ENCODE measurements at regions not wholly inside any gene's neighbourhood (a gene's known extent, or its start where the extent isn't known, plus 50 kb on each side); places are given as distances from the start of the nearest gene placed in this dataset.
"Not testable (repeated sequence)": the region's sequence is repeated elsewhere in the genome, so short reads cannot be mapped to it uniquely, and the experiment has no call there.

DNA sequence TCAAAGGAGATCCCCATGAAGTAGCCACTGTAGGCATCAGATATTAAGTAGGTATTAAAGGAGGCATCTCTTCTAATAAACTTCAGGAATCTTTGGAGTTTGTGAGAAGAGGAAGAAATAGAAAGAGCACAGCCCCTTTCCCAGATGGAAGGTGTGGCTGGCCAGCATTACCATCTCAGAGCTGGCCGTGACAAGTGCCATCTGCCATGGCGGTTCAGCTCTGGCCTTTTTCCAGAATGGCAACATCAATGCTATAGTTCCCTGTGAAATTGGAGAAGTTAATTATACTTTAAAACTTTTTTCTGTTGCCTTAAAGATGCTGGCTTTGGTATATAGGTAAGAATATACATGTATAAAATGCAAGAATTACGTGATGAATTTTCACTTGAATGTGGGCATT, 51.9 kb upstream of the MCUR1 start:
- CTCF ChIA-PET, result interaction anchor here (0.5 kb wide), 1 partner anchor 878 kb away, joined by 3 read pairs; no protein-coding TSS in a partner anchor
- Histone ChIP-seq H3K4me3 (ENCODE audit: low read depth, low read length) (no peak overlapping the region), H3K36me3 (ENCODE audit: control insufficient read depth in 2 of 2, insufficient read depth in 1 of 2, low read length in 2 of 2) (no peaks in the 10 kb centered on the region), H3K9me3 (ENCODE audit: control insufficient read depth, insufficient read depth, low read depth, low read length) (no peaks in the 10 kb centered on the region), H3K4me1 (ENCODE audit: control insufficient read depth, insufficient read depth, low read length) (0 out of 2 replicates have a peak, but pooled peaks cover 2% of the 10 kb centered on the region), H3K27ac (ENCODE audit: extremely low read depth, low read depth, low read length) (no peak overlapping the region)
- POLR2A ChIA-PET, result no interaction called here
- TF ChIP-seq, protein P1, sequence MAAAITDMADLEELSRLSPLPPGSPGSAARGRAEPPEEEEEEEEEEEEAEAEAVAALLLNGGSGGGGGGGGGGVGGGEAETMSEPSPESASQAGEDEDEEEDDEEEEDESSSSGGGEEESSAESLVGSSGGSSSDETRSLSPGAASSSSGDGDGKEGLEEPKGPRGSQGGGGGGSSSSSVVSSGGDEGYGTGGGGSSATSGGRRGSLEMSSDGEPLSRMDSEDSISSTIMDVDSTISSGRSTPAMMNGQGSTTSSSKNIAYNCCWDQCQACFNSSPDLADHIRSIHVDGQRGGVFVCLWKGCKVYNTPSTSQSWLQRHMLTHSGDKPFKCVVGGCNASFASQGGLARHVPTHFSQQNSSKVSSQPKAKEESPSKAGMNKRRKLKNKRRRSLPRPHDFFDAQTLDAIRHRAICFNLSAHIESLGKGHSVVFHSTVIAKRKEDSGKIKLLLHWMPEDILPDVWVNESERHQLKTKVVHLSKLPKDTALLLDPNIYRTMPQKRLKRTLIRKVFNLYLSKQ (tag by site-specific recombination; IDR thresholded peaks at IDR 0.05; ENCODE audit: borderline replicate concordance), result no peak
- TF ChIP-seq SP7 (tag by site-specific recombination; IDR thresholded peaks at IDR 0.05), result no peak

- CTCF ChIA-PET, result interaction anchor here (1.0 kb wide), 1 partner anchor 21 kb away, joined by 3 read pairs; no protein-coding TSS in a partner anchor
- POLR2A ChIA-PET, result interaction anchor here (0.6 kb wide), 1 partner anchor 20 kb away, joined by 3 read pairs; no protein-coding TSS in a partner anchor
- TF ChIP-seq, protein P2, sequence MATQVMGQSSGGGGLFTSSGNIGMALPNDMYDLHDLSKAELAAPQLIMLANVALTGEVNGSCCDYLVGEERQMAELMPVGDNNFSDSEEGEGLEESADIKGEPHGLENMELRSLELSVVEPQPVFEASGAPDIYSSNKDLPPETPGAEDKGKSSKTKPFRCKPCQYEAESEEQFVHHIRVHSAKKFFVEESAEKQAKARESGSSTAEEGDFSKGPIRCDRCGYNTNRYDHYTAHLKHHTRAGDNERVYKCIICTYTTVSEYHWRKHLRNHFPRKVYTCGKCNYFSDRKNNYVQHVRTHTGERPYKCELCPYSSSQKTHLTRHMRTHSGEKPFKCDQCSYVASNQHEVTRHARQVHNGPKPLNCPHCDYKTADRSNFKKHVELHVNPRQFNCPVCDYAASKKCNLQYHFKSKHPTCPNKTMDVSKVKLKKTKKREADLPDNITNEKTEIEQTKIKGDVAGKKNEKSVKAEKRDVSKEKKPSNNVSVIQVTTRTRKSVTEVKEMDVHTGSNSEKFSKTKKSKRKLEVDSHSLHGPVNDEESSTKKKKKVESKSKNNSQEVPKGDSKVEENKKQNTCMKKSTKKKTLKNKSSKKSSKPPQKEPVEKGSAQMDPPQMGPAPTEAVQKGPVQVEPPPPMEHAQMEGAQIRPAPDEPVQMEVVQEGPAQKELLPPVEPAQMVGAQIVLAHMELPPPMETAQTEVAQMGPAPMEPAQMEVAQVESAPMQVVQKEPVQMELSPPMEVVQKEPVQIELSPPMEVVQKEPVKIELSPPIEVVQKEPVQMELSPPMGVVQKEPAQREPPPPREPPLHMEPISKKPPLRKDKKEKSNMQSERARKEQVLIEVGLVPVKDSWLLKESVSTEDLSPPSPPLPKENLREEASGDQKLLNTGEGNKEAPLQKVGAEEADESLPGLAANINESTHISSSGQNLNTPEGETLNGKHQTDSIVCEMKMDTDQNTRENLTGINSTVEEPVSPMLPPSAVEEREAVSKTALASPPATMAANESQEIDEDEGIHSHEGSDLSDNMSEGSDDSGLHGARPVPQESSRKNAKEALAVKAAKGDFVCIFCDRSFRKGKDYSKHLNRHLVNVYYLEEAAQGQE (tag by site-specific recombination; IDR thresholded peaks at IDR 0.05), result no peak
- TF ChIP-seq ZNF112 (tag by site-specific recombination; IDR thresholded peaks at IDR 0.05), result no peak
- no peak for TF ChIP-seq ZNF555 (tag by site-specific recombination; conservative IDR thresholded peaks at IDR 0.05)
- TF ChIP-seq SP2 (tag by site-specific recombination; IDR thresholded peaks at IDR 0.05), result no peak
- no peak for TF ChIP-seq ZNF157 (tag by site-specific recombination; IDR thresholded peaks at IDR 0.05)
- TF ChIP-seq, protein P3, sequence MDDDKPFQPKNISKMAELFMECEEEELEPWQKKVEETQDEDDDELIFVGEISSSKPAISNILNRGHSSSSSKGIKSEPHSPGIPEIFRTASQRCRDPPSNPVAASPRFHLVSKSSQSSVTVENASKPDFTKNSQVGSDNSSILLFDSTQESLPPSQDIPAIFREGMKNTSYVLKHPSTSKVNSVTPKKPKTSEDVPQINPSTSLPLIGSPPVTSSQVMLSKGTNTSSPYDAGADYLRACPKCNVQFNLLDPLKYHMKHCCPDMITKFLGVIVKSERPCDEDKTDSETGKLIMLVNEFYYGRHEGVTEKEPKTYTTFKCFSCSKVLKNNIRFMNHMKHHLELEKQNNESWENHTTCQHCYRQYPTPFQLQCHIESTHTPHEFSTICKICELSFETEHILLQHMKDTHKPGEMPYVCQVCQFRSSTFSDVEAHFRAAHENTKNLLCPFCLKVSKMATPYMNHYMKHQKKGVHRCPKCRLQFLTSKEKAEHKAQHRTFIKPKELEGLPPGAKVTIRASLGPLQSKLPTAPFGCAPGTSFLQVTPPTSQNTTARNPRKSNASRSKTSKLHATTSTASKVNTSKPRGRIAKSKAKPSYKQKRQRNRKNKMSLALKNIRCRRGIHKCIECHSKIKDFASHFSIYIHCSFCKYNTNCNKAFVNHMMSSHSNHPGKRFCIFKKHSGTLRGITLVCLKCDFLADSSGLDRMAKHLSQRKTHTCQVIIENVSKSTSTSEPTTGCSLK (tag by site-specific recombination; IDR thresholded peaks at IDR 0.05), result no peak
- TF ChIP-seq GFI1B (tag by site-specific recombination; IDR thresholded peaks at IDR 0.05), result no peak
- TF ChIP-seq IKZF3 (tag by site-specific recombination; IDR thresholded peaks at IDR 0.05), result no peak
- H3K27ac ChIP-seq (ENCODE audit: extremely low read depth, low read depth, low read length), result no peak overlapping the region
- H3K36me3 ChIP-seq (ENCODE audit: control insufficient read depth in 2 of 2, insufficient read depth in 1 of 2, low read length in 2 of 2), result no peaks in the 10 kb centered on the region
- H3K4me1 ChIP-seq (ENCODE audit: control insufficient read depth, insufficient read depth, low read length), result 0 out of 2 replicates have a peak, but pooled peaks cover 2% of the 10 kb centered on the region
- no peak overlapping the region for H3K4me3 ChIP-seq (ENCODE audit: low read depth, low read length)
- no peaks in the 10 kb centered on the region for H3K9me3 ChIP-seq (ENCODE audit: control insufficient read depth, insufficient read depth, low read depth, low read length)
Measured at GRCh38 chr6:13865141-13865540, 50.8 kb upstream of the MCUR1 start.

DNA sequence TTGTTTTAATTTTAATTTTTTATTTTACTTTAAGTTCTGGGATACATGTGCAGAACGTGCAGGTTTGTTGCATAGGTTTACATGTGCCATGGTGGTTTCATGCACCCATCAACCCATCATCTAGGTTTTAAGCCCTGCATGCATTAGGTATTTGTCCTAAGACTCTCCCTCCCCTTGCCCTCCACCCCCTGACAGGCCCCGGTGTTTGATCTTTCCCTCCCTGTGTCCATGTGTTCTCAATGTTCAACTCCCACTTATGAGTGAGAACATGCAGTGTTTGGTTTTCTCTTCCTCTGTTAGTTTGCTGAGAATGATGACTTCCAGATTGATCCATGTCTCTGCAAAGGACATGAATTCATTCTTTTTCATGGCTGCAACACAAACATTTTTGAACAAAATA, 50.3 kb upstream of the MCUR1 start:
- H3K9me3 ChIP-seq (ENCODE audit: control insufficient read depth, insufficient read depth, low read depth, low read length); H3K36me3 ChIP-seq (ENCODE audit: control insufficient read depth in 2 of 2, insufficient read depth in 1 of 2, low read length in 2 of 2); POLR2A ChIA-PET; H3K27ac ChIP-seq (ENCODE audit: extremely low read depth, low read depth, low read length); H3K4me3 ChIP-seq (ENCODE audit: low read depth, low read length); H3K4me1 ChIP-seq (ENCODE audit: control insufficient read depth, insufficient read depth, low read length): not testable (repeated sequence)
- CTCF ChIA-PET, result interaction anchor here (1.2 kb wide), 1 partner anchor 9 kb away, joined by 8 read pairs; no protein-coding TSS in a partner anchor
